D721Med (cell line): ENCODE measurements at regions not wholly inside any gene's neighbourhood (a gene's known extent, or its start where the extent isn't known, plus 50 kb on each side); places are given as distances from the start of the nearest gene placed in this dataset.

Source experiments
- DNase-seq: peaks from one replicate; pipeline ENCODE4 v3.0.0; 2011; ENCODE audit warnings: low spot score; ENCODE audit not compliant: insufficient read length
- FAIRE-seq: peaks from 2 replicates; lab custom pipeline; 2011; peaks lifted over from hg19 to GRCh38; lab: Jason Lieb, UNC
- CTCF ChIP-seq: IDR thresholded peaks from 2 replicates; pipeline ENCODE4 v1.5.1; 2012; ENCODE audit warnings: mild to moderate bottlenecking, control low read depth; ENCODE audit not compliant: insufficient read depth; ENCODE audit errors: missing control alignments

GRCh38 chr15:70357453-70357852 is 259.7 kb upstream of the TLE3 start:
- no peak for TF ChIP-seq CTCF
- DNase-seq, result no peak
- no peak for FAIRE-seq

- DNase-seq, result no peak
- no peak for FAIRE-seq
- TF ChIP-seq CTCF, result no peak
Observed at GRCh38 chr15:70356919-70357318, 259.2 kb upstream of the TLE3 start.

GRCh38 chr15:70356062-70356860 is 258.5 kb upstream of the TLE3 start:
- no peak for DNase-seq
- TF ChIP-seq CTCF, result no peak
- FAIRE-seq, result no peak

GRCh38 chr15:70355275-70355795 is 257.6 kb upstream of the TLE3 start:
- FAIRE-seq (no peak), DNase-seq (no peak)
- TF ChIP-seq CTCF, result no peak

- no peak for TF ChIP-seq CTCF
- DNase-seq (no peak), FAIRE-seq (no peak)
Observed at GRCh38 chr15:70354346-70354905, 256.7 kb upstream of the TLE3 start.

- FAIRE-seq (no peak), DNase-seq (no peak)
- TF ChIP-seq CTCF, result no peak
Observed at GRCh38 chr15:70353606-70354345, 256.1 kb upstream of the TLE3 start.
